ENCODE measurements at regions not wholly inside any gene's neighbourhood (a gene's known extent, or its start where the extent isn't known, plus 50 kb on each side); places are given as distances from the start of the nearest gene placed in this dataset.

DNA sequence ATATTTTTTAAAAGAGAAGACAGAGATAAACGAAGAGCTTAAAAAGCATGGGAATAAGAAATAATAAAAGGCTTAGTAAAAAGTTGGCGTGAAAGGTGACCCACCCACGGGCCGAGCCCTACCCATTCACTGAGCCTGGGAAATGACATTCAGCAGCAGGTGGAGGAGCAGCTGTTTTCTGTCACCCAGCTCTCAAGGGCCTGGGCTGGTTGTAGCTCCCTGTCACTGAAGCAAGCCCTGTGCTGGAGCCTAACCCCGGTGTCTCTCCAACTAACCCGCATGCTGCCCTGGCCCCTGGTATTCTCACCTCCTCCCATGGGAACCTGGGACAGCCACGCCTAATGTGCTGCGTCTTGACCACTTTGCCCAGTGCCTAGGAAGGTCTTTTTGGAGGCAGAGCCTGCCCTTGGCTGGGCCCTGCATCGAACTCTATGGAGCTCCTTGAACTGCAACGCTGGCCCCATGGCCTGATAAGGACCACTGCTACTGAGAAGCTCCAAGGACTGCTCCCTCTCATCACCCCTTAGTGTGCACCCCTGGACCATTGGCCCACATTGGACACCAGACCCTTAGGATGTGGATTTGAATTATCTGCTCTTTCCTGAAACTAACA is 68.8 kb upstream of the IYD start:
- Histone ChIP-seq H3K9ac (ENCODE audit: insufficient read depth in 1 of 2, low read length in 2 of 2) (no peak overlapping the region), H3K4me3 (no peak overlapping the region), H3K36me3 (ENCODE audit: control insufficient read depth in 4 of 4, insufficient read depth in 4 of 4, low read length in 4 of 4) (no peaks in the 10 kb centered on the region), H3K4me1 (ENCODE audit: control insufficient read depth in 5 of 5, insufficient read depth in 5 of 5, low read length in 5 of 5) (no peaks in the 10 kb centered on the region), H3K27ac (ENCODE audit: low read depth in 1 of 2, low read length in 1 of 2) (no peak overlapping the region), H3K9me3 (ENCODE audit: control insufficient read depth in 4 of 4, insufficient read depth in 3 of 4, low read length in 3 of 4) (peaks cover 0 to 10% (median 3%) of the 10 kb centered on the region in 4 donors), H3K27me3 (ENCODE audit: control insufficient read depth in 3 of 3, insufficient read depth in 3 of 3, low read length in 2 of 3) (no peaks in the 10 kb centered on the region)
- ATAC-seq (ENCODE audit: insufficient read depth, low FRiP score) (no peak), DNase-seq (no peak)
- TF ChIP-seq CTCF (IDR thresholded peaks at IDR 0.05; ENCODE audit: control extremely low read depth, extremely low read depth), result no peak
- WGBS, 2 donors, result 79 to 89% methylated on average over 10 of the region's 10 CpGs

DNA sequence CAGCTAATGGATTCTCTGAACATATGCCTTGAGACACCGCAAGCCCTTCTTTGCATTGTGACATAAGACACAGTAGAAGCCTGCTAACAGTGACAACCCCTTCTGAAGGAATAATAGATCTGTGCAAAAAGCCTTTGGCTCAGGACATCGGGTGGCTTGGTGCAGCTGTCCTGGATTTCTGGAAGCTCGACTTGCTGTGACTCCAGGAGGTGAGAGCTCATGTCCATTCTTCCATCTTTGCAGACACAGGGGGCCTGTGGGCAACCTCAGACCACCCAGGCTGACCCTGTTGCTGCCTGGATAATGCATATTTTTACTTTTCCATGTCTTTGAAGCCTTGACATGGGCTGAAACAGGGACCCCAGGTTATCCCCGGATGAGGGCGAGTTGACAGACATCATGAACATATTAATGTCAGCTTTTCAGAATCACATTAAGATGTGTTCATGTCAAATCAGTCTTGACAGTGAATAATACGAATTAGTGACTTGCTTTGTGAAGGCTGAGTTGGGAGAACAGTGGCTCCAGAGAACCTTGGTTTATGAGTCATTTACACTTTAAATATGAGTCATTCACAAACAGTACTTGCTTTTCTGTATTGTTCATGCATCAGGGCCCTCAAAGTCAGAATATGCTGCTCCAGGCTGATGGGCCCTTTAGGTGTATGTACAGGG is 66.8 kb upstream of the IYD start:
- no peaks in the 10 kb centered on the region for H3K4me1 ChIP-seq (ENCODE audit: control insufficient read depth in 5 of 5, insufficient read depth in 5 of 5, low read length in 5 of 5)
- no peak overlapping the region for H3K27ac ChIP-seq (ENCODE audit: low read depth in 1 of 2, low read length in 1 of 2)
- WGBS, 2 donors, result 88 to 92% methylated on average over 6 of the region's 6 CpGs
- peak; percentile 76 for ATAC-seq (ENCODE audit: insufficient read depth, low FRiP score)
- no peak overlapping the region for H3K4me3 ChIP-seq
- H3K27me3 ChIP-seq (ENCODE audit: control insufficient read depth in 3 of 3, insufficient read depth in 3 of 3, low read length in 2 of 3), result no peaks in the 10 kb centered on the region
- TF ChIP-seq CTCF (IDR thresholded peaks at IDR 0.05; ENCODE audit: control extremely low read depth, extremely low read depth), result no peak
- no peaks in the 10 kb centered on the region for H3K36me3 ChIP-seq (ENCODE audit: control insufficient read depth in 4 of 4, insufficient read depth in 4 of 4, low read length in 4 of 4)
- no peak overlapping the region for H3K9ac ChIP-seq (ENCODE audit: insufficient read depth in 1 of 2, low read length in 2 of 2)
- peaks cover 0 to 7% (median 3%) of the 10 kb centered on the region in 4 donors for H3K9me3 ChIP-seq (ENCODE audit: control insufficient read depth in 4 of 4, insufficient read depth in 3 of 4, low read length in 3 of 4)
- no peak for DNase-seq

- Histone ChIP-seq H3K36me3 (ENCODE audit: control insufficient read depth in 4 of 4, insufficient read depth in 4 of 4, low read length in 4 of 4) (no peaks in the 10 kb centered on the region), H3K9ac (ENCODE audit: insufficient read depth in 1 of 2, low read length in 2 of 2) (no peak overlapping the region), H3K27me3 (ENCODE audit: control insufficient read depth in 3 of 3, insufficient read depth in 3 of 3, low read length in 2 of 3) (no peaks in the 10 kb centered on the region), H3K27ac (ENCODE audit: low read depth in 1 of 2, low read length in 1 of 2) (no peak overlapping the region), H3K4me1 (ENCODE audit: control insufficient read depth in 5 of 5, insufficient read depth in 5 of 5, low read length in 5 of 5) (no peaks in the 10 kb centered on the region), H3K4me3 (no peak overlapping the region), H3K9me3 (ENCODE audit: control insufficient read depth in 4 of 4, insufficient read depth in 3 of 4, low read length in 3 of 4) (peaks cover 0 to 3% (median 0%) of the 10 kb centered on the region in 4 donors)
- no peak for TF ChIP-seq CTCF (IDR thresholded peaks at IDR 0.05; ENCODE audit: control extremely low read depth, extremely low read depth)
- WGBS, 2 donors, result 85 to 86% methylated on average over 7 of the region's 7 CpGs
- no peak for ATAC-seq (ENCODE audit: insufficient read depth, low FRiP score)
- DNase-seq, result peak in 1 of 3 donors; percentile 29
Observed at GRCh38 chr6:150302520-150303176, 66.2 kb upstream of the IYD start.

Measured in lung (tissue), 11 donors.